ENCODE measurements at regions not wholly inside any gene's neighbourhood (a gene's known extent, or its start where the extent isn't known, plus 50 kb on each side); places are given as distances from the start of the nearest gene placed in this dataset.

- TF ChIP-seq CTCF (IDR thresholded peaks at IDR 0.05) (no peak), POLR2A (IDR thresholded peaks at IDR 0.05) (no peak)
Observed at GRCh38 chr17:31746884-31747495, 112.1 kb downstream of the COPRS start.

Data from stomach (tissue), 4 donors.